Prostate gland (tissue), 2 donors: ENCODE measurements at regions not wholly inside any gene's neighbourhood (a gene's known extent, or its start where the extent isn't known, plus 50 kb on each side); places are given as distances from the start of the nearest gene placed in this dataset.

Experiments used
- DNase-seq: peaks from one replicate; pipeline ENCODE4 v3.0.0-alpha.2; 2019; ENCODE audit warnings: low spot score
- H3K27ac ChIP-seq, 2 donors: fragments of 200-600 bp; sonication (generic); 2 replicates each; pipeline ENCODE4 v1.5.1; 2017 to 2019
- H3K27me3 ChIP-seq: fragments of 200-600 bp; sonication (generic); replicated peaks from 2 replicates; pipeline ENCODE4 v1.5.1; 2019; ENCODE audit not compliant: insufficient read depth
- H3K36me3 ChIP-seq, 2 donors: fragments of 200-600 bp; sonication (generic); 1 replicate in 1 of 2; 2 replicates in 1 of 2; pipeline versions ENCODE4 v1.5.1 to v1.8.1; 2017 to 2019
- H3K4me1 ChIP-seq: fragments of 200-600 bp; sonication (generic); replicated peaks from 2 replicates; pipeline ENCODE4 v1.5.1; 2019
- H3K4me3 ChIP-seq, 2 donors: fragments of 200-600 bp; sonication (generic); 2 replicates each; pipeline ENCODE4 v1.5.1; 2017 to 2019
- H3K9me3 ChIP-seq: fragments of 200-600 bp; sonication (generic); 2 replicates; pipeline ENCODE4 v1.5.1; 2017
- POLR2A ChIP-seq: fragments of 450-650 bp; IDR thresholded peaks from one replicate; pipeline ENCODE4 v1.6.1; 2016; ENCODE audit warnings: antibody characterized with exemption, mild to moderate bottlenecking
- POLR2AphosphoS5 ChIP-seq: sonication (generic); formaldehyde crosslinking; IDR thresholded peaks from one replicate; pipeline ENCODE4 v1.6.1; 2017; ENCODE audit warnings: antibody characterized with exemption
- WGBS: methylation state at CpG from one replicate; pipeline ENCODE4 v1.1.5; 2018; 5-methylcytosine and 5-hydroxymethylcytosine counted together
- intact Hi-C: fragments of 100-400 bp; cut with DNase I; formaldehyde crosslinking; loops from one replicate; pipeline ENCODE4 v1.14.2; 2022
- TF ChIP-seq, protein P1 (sequence below), 4 experiments: fragments of 200-600 bp in 2 of 4; fragments of 450-650 bp in 2 of 4; sonication (generic) in 2 of 4; IDR thresholded peaks; 1 replicate in 3 of 4; 2 replicates in 1 of 4; pipeline ENCODE4 v1.5.1; 2016 to 2019; ENCODE audit warnings: antibody characterized with exemption in 4 of 4, mild to moderate bottlenecking in 2 of 4, moderate library complexity in 2 of 4

- H3K27me3 ChIP-seq: no peaks in the 10 kb centered on the region
- 66% methylated on average over 2 of the region's 2 CpGs for WGBS
- H3K4me3 ChIP-seq: no peak overlapping the region
- no peak for TF ChIP-seq POLR2AphosphoS5
- no peak for TF ChIP-seq POLR2A
- TF ChIP-seq, protein P1, sequence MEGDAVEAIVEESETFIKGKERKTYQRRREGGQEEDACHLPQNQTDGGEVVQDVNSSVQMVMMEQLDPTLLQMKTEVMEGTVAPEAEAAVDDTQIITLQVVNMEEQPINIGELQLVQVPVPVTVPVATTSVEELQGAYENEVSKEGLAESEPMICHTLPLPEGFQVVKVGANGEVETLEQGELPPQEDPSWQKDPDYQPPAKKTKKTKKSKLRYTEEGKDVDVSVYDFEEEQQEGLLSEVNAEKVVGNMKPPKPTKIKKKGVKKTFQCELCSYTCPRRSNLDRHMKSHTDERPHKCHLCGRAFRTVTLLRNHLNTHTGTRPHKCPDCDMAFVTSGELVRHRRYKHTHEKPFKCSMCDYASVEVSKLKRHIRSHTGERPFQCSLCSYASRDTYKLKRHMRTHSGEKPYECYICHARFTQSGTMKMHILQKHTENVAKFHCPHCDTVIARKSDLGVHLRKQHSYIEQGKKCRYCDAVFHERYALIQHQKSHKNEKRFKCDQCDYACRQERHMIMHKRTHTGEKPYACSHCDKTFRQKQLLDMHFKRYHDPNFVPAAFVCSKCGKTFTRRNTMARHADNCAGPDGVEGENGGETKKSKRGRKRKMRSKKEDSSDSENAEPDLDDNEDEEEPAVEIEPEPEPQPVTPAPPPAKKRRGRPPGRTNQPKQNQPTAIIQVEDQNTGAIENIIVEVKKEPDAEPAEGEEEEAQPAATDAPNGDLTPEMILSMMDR (IDR thresholded peaks at IDR 0.05): no peak
- H3K27ac ChIP-seq: no peak overlapping the region
- DNase-seq: no peak
- H3K4me1 ChIP-seq: no peaks in the 10 kb centered on the region
- H3K9me3 ChIP-seq: no peaks in the 10 kb centered on the region
- no peaks in the 10 kb centered on the region for H3K36me3 ChIP-seq
- intact Hi-C loops: no loop called here
Measured at GRCh38 chr4:141540643-141541042, 95.7 kb upstream of the IL15 start.

GRCh38 chr4:141541851-141542250 lies 94.5 kb upstream of the IL15 start:
- 89% methylated on average over 2 of the region's 2 CpGs for WGBS
- DNase-seq: no peak
- TF ChIP-seq POLR2A (no peak), POLR2AphosphoS5 (no peak)
- TF ChIP-seq, protein P1 (IDR thresholded peaks at IDR 0.05): no peak
- no peak overlapping the region for H3K27ac ChIP-seq
- no peak overlapping the region for H3K4me3 ChIP-seq
- no peaks in the 10 kb centered on the region for H3K4me1 ChIP-seq
- intact Hi-C loops: no loop called here
- no peaks in the 10 kb centered on the region for H3K27me3 ChIP-seq
- H3K9me3 ChIP-seq: no peaks in the 10 kb centered on the region
- H3K36me3 ChIP-seq: no peaks in the 10 kb centered on the region

DNA sequence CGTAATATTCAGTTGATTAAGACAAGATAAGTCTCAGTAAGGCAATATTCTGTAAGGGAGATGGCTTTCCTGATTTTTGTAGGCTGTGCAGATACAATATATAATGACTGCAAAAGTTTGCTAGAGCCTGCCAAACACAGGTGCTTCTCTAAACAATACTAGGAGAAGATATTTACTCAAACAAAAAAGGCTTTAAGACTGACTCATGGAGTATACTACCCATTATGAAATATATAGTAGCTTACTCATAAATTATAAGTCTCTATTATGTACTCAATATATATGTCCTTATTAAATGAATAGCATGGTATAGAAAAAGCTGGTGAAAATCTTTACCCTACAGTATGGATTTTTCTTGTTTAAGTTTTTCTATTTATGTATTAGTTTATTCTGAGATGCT lies 93.2 kb upstream of the IL15 start:
- H3K4me3 ChIP-seq: no peak overlapping the region
- intact Hi-C loops: no loop called here
- no peaks in the 10 kb centered on the region for H3K36me3 ChIP-seq
- 44% methylated on average over 1 of the region's 1 CpG for WGBS
- DNase-seq: no peak
- H3K9me3 ChIP-seq: no peaks in the 10 kb centered on the region
- H3K4me1 ChIP-seq: no peaks in the 10 kb centered on the region
- TF ChIP-seq POLR2A (no peak), POLR2AphosphoS5 (no peak)
- TF ChIP-seq, protein P1 (IDR thresholded peaks at IDR 0.05): no peak
- H3K27ac ChIP-seq: no peak overlapping the region
- no peaks in the 10 kb centered on the region for H3K27me3 ChIP-seq

DNA sequence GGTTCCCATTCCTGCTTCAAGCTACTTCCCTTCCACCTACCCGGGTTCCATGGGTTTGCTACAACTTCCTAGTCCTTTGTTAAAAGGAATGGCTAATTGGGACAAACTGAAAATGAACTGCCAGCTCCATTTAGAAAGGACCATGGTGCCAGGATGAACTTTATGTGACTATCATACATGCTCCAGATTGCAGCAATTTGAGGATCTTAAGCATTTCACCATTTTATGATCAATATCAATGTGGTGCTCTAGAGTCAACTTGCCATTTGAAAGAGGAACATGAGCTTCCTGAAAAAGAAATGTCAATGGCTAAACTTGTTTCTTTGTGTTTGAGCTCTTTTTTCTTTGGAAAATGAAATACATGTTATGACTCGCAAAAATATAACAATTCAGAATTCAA lies 92.7 kb upstream of the IL15 start:
- H3K27me3 ChIP-seq: no peaks in the 10 kb centered on the region
- H3K4me1 ChIP-seq: no peaks in the 10 kb centered on the region
- no peaks in the 10 kb centered on the region for H3K36me3 ChIP-seq
- WGBS: 92% methylated on average over 2 of the region's 2 CpGs
- H3K27ac ChIP-seq: no peak overlapping the region
- no peaks in the 10 kb centered on the region for H3K9me3 ChIP-seq
- H3K4me3 ChIP-seq: no peak overlapping the region
- intact Hi-C loops: no loop called here
- DNase-seq: no peak
- TF ChIP-seq POLR2A (no peak), POLR2AphosphoS5 (no peak)
- TF ChIP-seq, protein P1 (IDR thresholded peaks at IDR 0.05): no peak

DNA sequence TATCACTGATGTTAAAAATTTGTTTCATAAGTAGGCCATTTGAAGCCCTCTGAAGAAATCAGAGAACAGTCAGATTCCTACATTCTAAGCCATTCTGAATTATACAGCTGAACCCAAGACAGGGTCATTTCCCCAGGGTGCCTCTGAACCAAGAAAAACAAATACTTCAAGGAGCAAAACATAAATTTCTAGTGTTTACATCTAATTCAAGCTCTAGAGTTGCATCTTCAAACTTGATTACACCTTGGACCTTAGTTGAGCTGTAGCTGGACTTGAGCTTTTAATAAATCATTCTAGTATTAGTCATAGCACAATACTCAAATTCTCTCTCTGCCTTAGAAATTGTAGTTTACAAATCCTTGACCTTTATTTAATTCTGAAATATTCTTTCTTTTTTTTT lies 87.6 kb upstream of the IL15 start:
- intact Hi-C loops: no loop called here
- DNase-seq: no peak
- Histone ChIP-seq H3K36me3 (no peaks in the 10 kb centered on the region), H3K4me1 (no peaks in the 10 kb centered on the region), H3K9me3 (no peaks in the 10 kb centered on the region), H3K27ac (no peak overlapping the region), H3K27me3 (no peaks in the 10 kb centered on the region), H3K4me3 (no peak overlapping the region)
- TF ChIP-seq, protein P1 (IDR thresholded peaks at IDR 0.05): no peak
- TF ChIP-seq POLR2A: no peak
- no peak for TF ChIP-seq POLR2AphosphoS5
